ENCODE measurements at regions not wholly inside any gene's neighbourhood (a gene's known extent, or its start where the extent isn't known, plus 50 kb on each side); places are given as distances from the start of the nearest gene placed in this dataset.

- TF ChIP-seq POLR2A (IDR thresholded peaks at IDR 0.05) = no peak
- no peak for TF ChIP-seq CTCF (IDR thresholded peaks at IDR 0.05)
Measured at GRCh38 chr13:84816567-84817105, 934.4 kb upstream of the SLITRK1 start.

Data from esophagus squamous epithelium (tissue), 4 donors.